Activated CD4-positive, alpha-beta T cell treated with anti-CD3 and anti-CD28 coated beads, Interleukin-2, Interleukin-4, amounts not matched to agents 100 ng/mL and 50 ng/mL, durations not matched to agents 16 hours and 8 hours (primary cell): ENCODE measurements at regions not wholly inside any gene's neighbourhood (a gene's known extent, or its start where the extent isn't known, plus 50 kb on each side); places are given as distances from the start of the nearest gene placed in this dataset.
"Not testable (repeated sequence)": the region's sequence is repeated elsewhere in the genome, so short reads cannot be mapped to it uniquely, and the experiment has no call there.

Source experiments
- DNase-seq: peaks from one replicate; pipeline ENCODE4 v3.0.0-alpha.2; 2020; ENCODE audit warnings: low spot score

DNA sequence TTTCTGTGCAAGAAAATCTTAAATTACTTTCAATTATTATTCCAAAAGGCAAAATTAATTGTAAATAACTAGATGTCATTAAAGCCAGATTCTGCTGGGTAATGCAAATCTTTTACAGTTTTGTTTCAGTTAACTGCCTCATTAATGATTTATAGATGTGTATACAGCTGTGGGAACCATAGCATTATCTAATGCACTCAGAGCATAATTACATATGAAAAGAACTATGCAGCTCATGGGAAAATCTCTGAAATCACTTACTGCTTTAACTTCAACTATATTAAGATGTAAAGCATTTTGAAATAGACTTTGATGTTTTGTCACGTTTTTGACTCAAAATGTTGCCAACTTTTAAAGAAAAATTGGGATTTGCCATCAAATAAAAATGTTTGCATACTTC, 630.3 kb upstream of the KLHL4 start:
- DNase-seq = no peak

DNA sequence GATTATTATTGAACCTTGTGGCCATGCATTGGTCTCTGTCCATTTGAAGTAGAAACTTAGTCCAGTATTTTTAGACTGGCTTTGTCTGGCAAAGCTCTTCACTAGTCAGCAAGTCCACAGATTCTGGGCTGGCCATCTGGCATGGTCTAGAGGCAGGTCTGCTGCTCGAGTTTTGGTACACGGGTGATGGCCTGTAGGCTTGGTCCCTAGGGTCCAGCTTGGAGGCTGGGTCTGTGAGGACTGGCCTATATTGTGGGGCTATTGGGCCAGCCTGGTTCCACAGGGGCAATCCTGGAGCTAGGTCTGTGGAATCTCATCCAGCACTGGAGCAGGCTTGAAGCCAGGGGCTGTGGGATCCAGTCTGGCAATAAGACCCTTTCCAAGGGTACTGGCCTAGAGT, 607.6 kb upstream of the KLHL4 start:
- no peak for DNase-seq

DNA sequence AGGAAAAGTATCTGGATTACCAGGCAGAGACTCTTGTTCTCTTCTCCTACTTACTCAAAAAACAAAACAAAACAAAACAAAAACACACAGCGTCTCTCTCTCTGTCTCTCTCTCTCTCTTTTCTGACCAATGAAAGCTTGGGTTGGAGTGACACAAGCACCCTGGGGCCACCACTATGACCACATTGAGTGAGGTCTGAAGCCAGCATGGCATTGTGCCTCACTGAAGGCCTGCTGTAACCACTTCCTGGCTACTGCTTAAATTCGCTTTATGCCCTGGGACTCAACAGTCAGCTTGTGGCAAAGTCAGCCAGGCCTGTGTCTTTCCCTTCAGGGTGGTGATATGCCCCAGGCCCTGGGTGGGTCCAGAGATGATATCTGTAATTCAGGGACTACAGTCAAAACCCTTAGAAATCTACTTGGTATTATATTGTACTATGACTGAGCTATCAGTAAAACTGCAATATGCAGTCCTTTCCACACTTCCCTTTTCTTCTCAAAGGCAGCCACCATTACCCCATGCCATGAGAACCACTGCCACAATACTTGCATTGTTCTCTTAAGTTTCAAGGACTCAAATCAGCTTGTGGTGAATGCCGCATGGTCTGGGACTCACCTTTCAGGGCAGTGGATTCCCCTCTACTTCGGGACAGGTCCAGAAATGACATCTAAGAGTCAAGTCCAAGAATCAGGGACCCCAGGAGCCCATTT, 606.8 kb upstream of the KLHL4 start:
- no peak for DNase-seq

DNA sequence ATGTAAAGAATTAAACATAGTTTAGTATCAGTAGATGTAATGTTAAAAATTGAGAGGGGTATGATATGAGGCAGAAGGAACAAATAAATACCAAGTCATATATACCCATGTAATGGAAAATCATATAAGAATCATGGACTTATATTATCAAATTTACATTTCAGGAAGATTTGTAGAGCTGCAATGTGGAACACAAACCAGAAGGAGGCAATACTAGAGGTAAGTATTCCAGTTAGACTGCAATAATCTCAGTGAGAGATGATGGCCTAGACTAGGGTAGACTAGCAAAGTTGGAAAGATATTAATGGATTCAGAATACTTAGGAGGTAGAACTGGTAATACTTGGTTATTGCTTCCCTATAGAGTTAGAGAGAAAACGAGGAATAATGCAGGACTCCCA, 603.0 kb upstream of the KLHL4 start:
- no peak for DNase-seq

DNA sequence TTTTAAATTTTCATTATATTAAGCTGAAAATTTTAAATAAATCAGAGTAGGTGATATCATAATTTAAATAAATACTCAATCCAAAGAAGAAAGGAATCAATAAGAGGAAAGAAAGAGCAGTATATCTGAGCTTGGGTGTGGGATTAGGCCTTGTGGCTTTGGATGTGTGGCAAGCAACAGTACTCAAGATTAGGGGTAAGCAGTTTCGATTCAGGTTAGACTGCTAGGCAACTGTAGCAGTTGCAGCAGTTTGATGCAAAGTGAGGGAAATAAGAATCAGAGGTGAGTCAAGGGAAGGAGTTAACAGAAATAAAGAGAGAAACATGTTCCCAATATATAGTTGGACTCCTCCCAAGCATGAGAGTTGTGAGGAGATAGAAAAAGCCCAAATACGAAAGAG, 599.6 kb upstream of the KLHL4 start:
- DNase-seq = no peak

DNA sequence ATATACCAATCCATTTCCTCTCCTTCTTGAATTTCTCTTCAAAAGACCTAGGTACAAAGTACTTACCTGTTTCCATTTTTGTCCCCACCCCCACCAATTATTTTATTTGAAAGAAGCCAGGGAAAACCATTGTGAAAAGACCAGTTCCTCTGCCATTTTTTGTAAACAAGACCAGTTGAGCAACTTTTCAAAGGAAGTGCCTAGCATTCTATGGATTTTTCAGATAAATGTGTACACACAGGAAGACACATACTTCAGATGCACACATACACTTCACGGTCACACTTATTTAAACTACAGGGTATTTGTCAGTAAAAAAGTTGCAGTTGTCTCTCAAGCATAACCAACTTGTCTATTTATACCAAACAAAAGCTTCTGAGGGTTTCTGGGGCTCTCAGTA, 587.2 kb upstream of the KLHL4 start:
- no peak for DNase-seq

DNA sequence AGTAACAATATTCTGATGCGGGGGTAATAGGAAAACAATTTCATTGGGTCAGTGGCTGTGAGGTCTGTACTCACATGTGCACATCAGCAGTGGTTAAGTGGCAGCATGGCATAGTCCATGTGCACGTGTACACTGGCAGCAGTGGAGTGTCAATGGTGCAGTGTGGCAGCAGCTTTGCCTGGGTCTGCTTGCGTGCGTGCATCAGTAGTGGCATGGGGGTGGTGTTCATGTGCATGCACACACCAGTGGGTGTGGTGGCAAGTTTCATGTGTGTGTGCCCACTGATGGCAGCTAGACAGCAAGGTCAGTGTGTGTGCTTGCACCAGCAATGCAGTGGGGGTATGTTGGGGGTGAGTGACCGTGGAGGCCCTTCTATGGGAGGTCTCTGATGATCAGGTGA, 581.6 kb upstream of the KLHL4 start:
- DNase-seq = no peak

DNA sequence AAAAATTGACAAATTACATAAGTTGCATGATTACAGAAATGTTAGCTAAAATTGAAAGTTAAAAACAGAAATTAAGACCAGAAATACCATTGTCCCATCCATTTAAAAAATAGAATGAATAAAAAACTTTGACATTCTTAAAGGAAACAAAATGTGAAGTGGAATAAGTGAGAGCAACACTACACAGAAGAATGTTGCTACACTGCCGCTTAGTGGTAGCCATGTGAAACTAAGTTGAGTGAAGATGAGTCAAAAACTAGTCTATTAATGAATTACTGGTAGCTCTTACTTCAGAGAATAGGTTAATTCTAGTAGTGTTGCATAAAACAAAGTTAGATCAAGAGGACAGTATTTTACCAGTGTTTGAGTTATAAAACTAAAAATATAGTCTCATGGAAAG, 571.0 kb upstream of the KLHL4 start:
- peak; percentile 31 for DNase-seq

DNA sequence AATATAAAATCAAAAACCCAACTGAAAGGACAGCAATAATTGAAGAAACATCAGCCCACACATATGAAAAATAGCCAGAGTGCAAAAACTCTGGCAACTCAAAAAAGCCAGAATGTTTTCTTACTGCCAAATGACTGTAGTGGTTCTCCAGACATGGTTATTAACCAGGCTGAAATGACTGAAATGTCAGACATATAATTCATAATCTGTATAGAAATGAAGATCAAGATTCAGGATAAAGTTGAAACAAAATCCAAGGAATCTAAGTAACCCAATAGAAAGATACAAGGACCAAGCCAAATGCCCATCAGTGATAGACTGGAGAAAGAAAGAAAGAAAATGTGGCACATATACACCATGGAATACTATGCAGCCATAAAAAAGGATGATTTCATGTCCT, 553.3 kb upstream of the KLHL4 start:
- DNase-seq = no peak

DNA sequence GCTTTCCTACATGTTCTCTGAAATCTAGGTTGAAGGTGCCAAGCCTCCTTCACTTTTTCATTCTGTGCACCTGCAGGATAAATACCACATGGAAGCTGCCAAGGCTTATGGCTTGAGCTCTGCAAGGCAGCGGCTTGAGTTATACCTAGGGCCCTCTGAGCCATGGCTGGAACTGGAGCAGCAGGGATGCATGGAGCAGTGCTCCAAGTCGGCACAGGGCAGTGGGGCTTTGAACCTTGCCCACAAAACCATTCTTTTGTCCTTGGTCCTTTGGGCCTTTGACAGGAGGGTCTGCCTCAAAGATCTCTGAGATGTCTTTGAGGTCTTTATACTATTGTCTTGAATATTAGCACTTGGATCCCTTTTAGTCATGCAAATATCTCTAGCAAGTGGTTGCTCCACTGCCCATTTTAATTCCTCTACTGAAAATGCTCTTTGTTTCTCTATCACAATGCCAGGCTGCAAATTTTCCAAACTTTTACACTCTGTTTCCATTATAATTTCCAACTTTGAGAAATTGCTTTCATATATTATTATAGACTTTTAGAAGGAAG, 536.2 kb upstream of the KLHL4 start:
- no peak for DNase-seq

DNA sequence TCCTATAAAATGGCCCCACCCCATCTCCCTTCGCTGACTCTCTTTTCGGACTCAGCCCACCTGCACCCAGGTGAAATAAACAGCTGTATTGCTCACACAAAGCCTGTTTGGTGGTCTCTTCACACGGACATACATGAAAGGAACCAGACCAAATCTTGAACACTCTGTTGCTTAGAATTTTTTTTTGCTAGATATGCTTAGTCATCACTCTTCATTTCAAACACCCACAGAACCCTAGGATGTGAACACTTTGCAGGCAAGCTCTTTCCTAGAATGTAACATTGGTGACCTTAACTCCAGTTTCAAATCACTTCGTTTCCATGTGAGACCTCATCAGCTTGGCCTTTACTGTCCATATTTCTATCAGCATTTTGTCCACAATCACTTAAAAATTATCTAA, 530.3 kb upstream of the KLHL4 start:
- DNase-seq = not testable (repeated sequence)

DNA sequence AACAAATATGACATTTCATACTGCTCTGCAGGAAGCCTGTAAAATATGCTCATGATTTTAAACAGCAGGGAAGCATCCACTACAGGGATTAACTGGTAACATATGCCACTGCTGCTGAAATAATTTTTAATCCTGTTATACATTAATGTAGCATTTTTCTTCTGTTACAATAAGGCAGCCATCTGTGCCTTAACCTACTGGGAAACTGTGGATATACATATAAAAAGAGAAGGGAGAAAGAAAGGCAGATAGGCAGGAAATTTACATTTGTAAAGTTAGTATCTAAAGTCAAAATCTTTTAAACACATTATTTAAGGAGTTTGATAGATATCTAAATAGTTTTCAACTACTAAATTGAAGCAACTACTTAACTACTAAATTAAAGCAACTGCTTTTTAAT, 514.6 kb upstream of the KLHL4 start:
- DNase-seq = no peak

DNA sequence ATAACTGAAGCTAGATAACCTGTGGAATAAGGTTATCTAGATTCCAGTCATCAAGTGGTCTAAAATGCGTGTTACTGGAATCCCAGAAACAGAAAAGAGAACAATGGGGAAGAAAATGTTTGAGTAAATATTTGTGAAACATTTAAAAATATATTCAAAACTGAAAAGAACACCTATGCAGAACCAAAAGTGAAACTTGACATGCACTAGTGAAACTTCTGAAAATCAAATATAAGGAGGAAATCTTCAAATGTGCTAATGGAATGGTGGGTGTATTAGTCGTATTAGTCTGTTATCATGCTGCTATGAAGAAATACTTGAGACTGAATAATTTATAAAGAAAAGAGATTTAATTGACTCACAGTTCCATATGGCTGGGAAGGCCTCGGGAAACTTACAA, 512.4 kb upstream of the KLHL4 start:
- DNase-seq = no peak

DNA sequence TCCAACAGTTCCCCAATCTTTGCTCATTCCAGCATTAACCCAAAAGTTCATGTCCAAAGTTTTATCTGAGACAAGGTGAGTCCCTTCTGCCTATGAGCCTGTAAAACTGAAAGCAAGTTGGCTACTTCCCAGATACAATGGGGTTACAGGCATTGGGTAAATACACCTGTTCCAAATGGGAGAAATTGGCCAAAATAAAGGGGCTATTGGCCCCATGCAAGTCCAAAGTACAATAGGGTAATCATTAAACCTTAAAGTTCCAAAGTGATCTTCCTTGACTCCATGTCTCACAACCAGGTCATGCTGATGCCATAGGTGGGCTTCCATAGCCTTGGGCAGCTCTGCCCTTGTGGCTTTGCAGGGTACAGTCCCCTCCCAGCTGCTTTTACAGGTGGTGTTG, 511.7 kb upstream of the KLHL4 start:
- no peak for DNase-seq

DNA sequence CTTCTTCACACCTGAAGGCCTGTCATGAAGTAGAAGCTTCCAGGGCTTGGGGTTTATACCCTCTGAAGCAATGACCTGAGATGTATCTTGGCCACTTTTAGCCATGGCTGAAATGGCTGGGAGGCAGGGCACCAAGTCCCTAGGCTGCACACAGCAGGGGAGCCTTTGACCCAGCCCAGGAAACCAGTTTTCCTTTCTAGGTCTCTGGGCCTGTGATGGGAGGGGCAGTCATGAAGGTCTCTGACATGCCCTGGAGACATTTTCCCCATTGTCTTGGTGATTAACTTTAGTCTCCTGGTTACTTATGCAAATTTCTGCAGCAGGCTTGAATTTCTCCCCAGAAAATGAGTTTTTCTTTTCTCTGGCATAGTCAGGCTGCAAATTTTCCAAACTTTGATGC, 511.0 kb upstream of the KLHL4 start:
- no peak for DNase-seq

DNA sequence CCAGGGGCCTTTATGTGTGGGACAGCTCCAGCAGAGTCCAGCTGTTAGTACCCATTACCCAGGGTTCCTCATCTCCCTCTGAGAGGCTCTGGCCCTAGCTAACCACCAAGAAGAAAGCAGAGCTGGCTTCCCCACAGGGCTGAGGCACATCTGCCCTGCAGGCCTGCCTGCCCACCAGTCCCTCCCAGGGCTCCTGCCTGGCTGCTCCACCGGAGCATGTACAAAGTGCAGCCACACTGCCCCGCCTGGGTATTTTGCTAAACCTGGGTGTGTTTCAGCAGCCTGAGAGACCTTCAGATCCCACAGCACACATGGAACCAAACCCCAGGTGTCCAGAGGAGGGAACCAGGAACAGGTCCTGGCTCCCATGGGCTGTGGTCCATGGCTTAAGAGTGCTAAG, 500.4 kb upstream of the KLHL4 start:
- no peak for DNase-seq

DNA sequence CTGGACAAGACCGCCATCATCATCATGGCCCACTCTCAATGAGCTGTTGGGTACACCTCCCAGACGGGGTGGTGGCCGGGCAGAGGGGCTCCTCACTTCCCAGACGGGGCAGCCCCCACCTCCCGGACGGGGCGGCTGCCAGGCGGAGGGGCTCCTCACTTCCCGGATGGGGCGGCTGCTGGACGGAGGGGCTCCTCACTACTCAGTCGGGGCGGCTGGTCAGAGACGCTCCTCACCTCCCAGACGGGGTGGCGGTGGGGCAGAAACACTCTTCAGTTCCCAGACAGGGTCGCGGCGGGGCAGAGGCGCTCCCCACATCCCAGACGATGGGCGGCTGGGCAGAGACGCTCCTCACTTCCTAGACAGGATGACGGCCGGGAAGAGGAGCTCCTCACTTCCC, 484.5 kb upstream of the KLHL4 start:
- not testable (repeated sequence) for DNase-seq

DNA sequence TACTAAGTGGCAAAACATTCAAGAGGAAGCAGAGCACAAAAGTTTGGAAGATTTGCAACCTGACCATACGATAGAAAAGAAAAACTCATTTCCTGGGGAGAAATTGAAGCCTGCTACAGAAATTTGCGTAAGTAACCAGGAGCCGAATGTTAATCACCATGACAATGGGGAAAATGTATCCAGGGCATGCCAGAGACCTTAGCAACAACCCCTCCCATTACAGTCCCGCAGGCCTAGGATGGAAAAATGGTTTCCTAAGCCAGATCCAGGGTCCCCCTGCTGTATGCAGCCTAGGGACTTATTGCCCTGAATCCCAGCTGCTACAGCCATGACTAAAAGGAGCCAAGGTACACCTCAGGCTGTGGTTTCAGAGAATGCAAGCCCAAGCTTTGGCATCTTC, 472.2 kb upstream of the KLHL4 start:
- no peak for DNase-seq

DNA sequence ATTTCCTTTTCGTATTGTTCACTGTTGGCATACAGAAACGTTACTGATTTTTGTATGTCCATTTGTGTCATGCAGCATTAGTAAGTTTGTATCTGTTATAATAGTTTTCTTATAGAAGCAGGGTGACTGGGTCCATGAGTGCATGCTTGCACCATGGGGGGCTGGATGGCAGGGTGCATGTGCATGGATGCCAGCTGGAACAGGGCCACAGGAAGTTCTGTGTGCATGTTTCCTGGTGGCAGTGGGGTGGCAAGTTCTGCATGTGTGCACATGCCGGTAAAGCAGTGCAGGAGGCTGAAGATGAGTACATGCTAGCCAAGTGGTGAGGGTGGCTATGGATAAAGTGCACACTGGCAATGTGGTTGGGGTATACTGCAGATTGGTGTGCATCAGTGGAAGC, 468.0 kb upstream of the KLHL4 start:
- DNase-seq = no peak

DNA sequence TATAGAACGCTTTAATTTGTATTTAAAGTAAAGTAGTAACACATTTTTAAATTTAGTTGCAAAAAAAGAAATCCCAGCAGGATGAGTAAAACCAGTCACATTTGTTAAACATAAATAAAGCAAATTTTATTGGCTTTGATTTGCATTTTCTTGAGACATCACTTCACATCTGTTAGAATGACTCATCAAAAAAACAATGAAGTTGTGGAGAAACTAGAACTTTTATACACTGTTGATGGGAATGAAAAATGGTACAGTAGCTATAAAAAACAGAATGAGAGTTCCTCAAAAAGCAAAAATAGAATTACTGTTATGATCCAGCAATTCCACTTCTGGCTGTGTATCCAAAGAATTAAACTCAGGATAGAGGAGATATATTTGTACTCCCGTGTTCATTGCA, 454.0 kb upstream of the KLHL4 start:
- DNase-seq = no peak

DNA sequence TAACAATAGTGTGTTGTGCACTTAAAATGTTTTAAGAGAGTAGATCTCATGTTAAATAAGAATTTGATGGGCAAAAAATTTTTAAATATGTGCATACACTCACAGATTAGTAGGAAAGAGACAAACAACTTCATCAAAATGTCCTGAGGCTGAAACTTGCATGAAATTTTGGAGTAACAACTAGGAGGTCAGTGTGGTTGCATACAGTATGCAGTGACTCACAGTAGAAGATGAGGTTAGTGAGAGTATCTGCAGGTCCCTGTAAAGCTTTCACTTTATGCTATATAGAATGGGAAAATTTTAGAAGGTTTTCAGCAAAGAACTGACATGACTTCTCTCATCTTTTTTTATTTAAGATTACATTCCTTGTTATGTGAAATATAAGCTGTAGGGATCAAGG, 453.1 kb upstream of the KLHL4 start:
- no peak for DNase-seq

DNA sequence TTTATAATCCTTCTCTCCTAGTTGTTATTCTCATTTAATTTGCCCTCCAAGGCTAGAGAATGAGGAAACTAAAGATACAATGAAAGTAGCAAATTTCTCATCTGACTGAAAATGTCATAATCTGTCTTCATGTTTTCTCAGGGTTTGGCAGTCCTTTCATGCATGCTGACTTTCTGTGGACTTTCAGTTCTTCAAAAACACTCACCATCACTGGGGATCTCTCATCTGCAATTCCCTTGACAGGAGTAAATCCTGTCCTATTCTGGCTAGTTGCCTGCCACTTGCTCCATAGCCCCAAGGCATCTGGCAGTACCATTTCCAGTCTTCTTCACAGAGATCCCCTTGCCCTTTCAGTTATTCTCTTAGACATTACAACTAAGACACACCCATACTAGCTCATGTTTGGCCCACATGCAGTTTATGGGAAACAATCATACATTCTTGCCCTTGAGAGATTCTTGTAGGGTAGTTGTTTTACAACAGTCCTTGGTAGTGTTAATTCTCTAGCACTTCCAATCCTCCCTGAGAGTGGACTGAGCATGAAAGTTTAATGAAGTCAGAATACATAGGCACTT, 449.7 kb upstream of the KLHL4 start:
- no peak for DNase-seq

DNA sequence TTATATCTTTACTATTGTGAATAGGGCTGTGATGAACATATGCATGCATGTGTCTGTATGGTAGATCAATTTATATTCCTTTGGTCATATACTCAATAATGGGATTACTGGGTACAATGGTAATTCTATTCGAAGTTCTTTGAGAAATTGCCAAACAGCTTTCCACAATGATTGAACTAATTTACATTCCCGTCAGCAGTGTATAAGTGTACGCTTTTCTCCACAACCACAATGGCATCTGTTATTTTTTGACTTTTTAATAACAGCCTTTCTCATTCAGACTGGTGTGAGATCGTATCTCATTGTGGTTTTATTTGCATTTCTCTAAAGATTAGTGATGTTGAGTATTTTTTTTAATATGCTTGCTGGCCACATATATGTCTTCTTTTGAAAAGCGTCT, 439.4 kb upstream of the KLHL4 start:
- no peak for DNase-seq

DNA sequence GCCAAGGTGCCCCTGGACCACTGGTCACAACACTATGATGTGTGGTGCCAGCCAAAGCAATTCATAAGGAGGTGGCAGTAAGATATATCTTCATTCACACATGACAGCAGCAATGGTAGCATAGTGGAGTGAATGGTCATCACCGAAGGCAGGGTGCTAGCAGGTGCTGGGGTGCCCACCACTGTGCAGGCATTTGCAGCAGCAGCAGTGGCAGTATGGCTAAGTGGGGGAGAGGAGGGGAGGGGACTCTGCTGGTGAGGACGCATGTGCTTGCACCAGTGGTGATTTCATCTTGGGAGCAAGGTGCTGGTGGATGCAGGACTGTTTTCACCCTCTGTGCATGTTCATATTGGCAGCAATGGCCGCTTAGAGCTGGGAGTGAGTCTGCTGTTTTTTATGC, 419.1 kb upstream of the KLHL4 start:
- DNase-seq = no peak
